ENCODE measurements at regions not wholly inside any gene's neighbourhood (a gene's known extent, or its start where the extent isn't known, plus 50 kb on each side); places are given as distances from the start of the nearest gene placed in this dataset.

DNA sequence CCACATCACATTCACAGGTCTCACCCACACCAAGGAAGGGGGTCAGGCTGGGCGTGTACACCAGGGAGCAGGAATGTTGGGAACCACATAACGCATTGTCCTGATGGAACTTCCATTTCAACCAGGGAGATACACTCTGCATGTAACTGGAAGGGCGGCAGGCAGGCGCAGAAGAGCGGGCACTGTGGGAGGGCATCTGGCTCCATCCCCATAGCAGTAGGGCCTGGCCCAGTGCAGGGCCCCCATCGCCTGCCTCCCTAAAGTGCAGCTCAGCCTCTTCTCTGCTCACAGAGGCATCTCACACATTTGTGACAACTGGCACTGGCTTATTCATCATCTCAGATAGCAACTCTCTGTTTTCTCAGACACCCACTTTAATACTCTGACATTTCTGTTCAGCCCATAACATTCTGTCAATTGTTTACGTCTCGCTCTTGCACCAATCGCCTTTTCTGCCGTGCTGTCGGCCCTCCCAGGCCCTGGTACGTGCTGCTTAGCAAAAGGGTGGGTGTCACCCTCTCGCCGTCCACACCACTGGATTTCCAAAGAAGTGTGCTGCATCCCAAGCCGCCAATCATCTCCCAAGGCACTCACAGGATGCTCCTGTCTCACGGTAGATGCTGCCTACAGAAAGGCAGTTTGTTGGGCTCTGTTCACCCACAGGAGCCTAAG lies 353.3 kb upstream of the ZNF507 start:
- CTCF ChIA-PET: no interaction called here

GRCh38 chr19:31992750-31993149 lies 352.7 kb upstream of the ZNF507 start:
- DNase-seq (ENCODE audit: unreplicated experiment): no peak
- Mint-ChIP-seq H3K36me3 (ENCODE audit: insufficient read depth, unreplicated experiment) (peaks cover 6% of the 10 kb centered on the region), H3K27me3 (ENCODE audit: insufficient read depth, unreplicated experiment) (no peaks in the 10 kb centered on the region), H3K9me3 (ENCODE audit: unreplicated experiment) (peaks cover 50% of the 10 kb centered on the region), H3K27ac (ENCODE audit: low read depth, unreplicated experiment) (no peak overlapping the region), H3K4me3 (ENCODE audit: unreplicated experiment) (no peak overlapping the region), H3K4me1 (ENCODE audit: insufficient read depth, unreplicated experiment) (no peaks in the 10 kb centered on the region)
- POLR2A ChIA-PET: no interaction called here
- no TSS peak for BruUV-seq (replicated peaks)
- no peak for TF ChIP-seq CTCF (IDR thresholded peaks at IDR 0.05; ENCODE audit: unreplicated experiment)
- intact Hi-C loops (cut with micrococcal nuclease): no loop called here
- CTCF ChIA-PET: no interaction called here

More for the DNA sequence above, 353.3 kb upstream of the ZNF507 start:
- Mint-ChIP-seq H3K27ac (ENCODE audit: low read depth, unreplicated experiment) (no peak overlapping the region), H3K27me3 (ENCODE audit: insufficient read depth, unreplicated experiment) (no peaks in the 10 kb centered on the region), H3K9me3 (ENCODE audit: unreplicated experiment) (peaks cover 46% of the 10 kb centered on the region), H3K36me3 (ENCODE audit: insufficient read depth, unreplicated experiment) (peaks cover 6% of the 10 kb centered on the region), H3K4me3 (ENCODE audit: unreplicated experiment) (no peak overlapping the region), H3K4me1 (ENCODE audit: insufficient read depth, unreplicated experiment) (no peaks in the 10 kb centered on the region)
- no peak for DNase-seq (ENCODE audit: unreplicated experiment)
- no TSS peak for BruUV-seq (replicated peaks)
- intact Hi-C loops (cut with micrococcal nuclease): no loop called here
- TF ChIP-seq CTCF (IDR thresholded peaks at IDR 0.05; ENCODE audit: unreplicated experiment): no peak
- POLR2A ChIA-PET: no interaction called here

DNA sequence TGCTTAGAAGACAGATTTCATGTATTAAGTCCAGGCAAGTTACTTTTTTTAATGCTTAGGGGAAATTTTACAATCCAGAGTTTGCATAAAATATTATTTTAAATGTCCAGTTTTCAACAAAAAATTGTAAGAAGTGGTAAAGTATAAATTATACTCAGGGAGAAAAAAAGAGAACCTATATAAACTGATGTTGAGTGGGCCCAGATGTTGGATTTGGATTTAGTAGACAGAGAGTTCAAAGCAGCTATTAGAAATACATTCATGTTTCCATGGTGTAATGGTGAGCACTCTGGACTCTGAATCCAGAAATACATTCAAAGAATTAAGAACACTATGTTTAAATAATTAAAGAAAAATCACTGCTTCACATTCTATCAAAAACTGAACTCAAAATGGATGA lies 349.9 kb upstream of the ZNF507 start:
- Mint-ChIP-seq H3K27me3 (ENCODE audit: insufficient read depth, unreplicated experiment) (no peaks in the 10 kb centered on the region), H3K4me1 (ENCODE audit: insufficient read depth, unreplicated experiment) (no peaks in the 10 kb centered on the region), H3K36me3 (ENCODE audit: insufficient read depth, unreplicated experiment) (peaks cover 6% of the 10 kb centered on the region), H3K4me3 (ENCODE audit: unreplicated experiment) (no peak overlapping the region), H3K9me3 (ENCODE audit: unreplicated experiment) (peaks cover 38% of the 10 kb centered on the region), H3K27ac (ENCODE audit: low read depth, unreplicated experiment) (no peak overlapping the region)
- TF ChIP-seq CTCF (IDR thresholded peaks at IDR 0.05; ENCODE audit: unreplicated experiment): no peak
- ChIA-PET CTCF (interaction anchor here (0.7 kb wide), 1 partner anchor 604 kb away, joined by 3 read pairs; no protein-coding TSS in a partner anchor), POLR2A (no interaction called here)
- BruUV-seq (replicated peaks): no TSS peak
- DNase-seq (ENCODE audit: unreplicated experiment): no peak
- intact Hi-C loops (cut with micrococcal nuclease): no loop called here

GRCh38 chr19:32010071-32010470 lies 335.3 kb upstream of the ZNF507 start:
- intact Hi-C loops (cut with micrococcal nuclease): no loop called here
- Mint-ChIP-seq H3K9me3 (ENCODE audit: unreplicated experiment) (peaks cover 9% of the 10 kb centered on the region), H3K4me3 (ENCODE audit: unreplicated experiment) (no peak overlapping the region), H3K27ac (ENCODE audit: low read depth, unreplicated experiment) (no peak overlapping the region), H3K36me3 (ENCODE audit: insufficient read depth, unreplicated experiment) (no peaks in the 10 kb centered on the region), H3K4me1 (ENCODE audit: insufficient read depth, unreplicated experiment) (no peaks in the 10 kb centered on the region), H3K27me3 (ENCODE audit: insufficient read depth, unreplicated experiment) (no peaks in the 10 kb centered on the region)
- ChIA-PET POLR2A (no interaction called here), CTCF (no interaction called here)
- TF ChIP-seq CTCF (IDR thresholded peaks at IDR 0.05; ENCODE audit: unreplicated experiment): no peak
- no TSS peak for BruUV-seq (replicated peaks)
- no peak for DNase-seq (ENCODE audit: unreplicated experiment)
